SH-SY5Y (cell line): ENCODE measurements at regions not wholly inside any gene's neighbourhood (a gene's known extent, or its start where the extent isn't known, plus 50 kb on each side); places are given as distances from the start of the nearest gene placed in this dataset.

Experiments used
- GATA2 ChIP-seq: IDR thresholded peaks from 2 replicates; pipeline ENCODE4 v1.6.1; 2011; ENCODE audit warnings: mild to moderate bottlenecking, low read depth, low read length
- GATA3 ChIP-seq: IDR thresholded peaks from 2 replicates; pipeline ENCODE4 v1.6.1; 2011; ENCODE audit warnings: low read depth, mild to moderate bottlenecking, low read length, moderate library complexity

GRCh38 chr2:183291436-183291835 is 167.2 kb downstream of the NUP35 start:
- TF ChIP-seq GATA3 (no peak), GATA2 (no peak)
